Neural crest cell (in vitro differentiated cells): ENCODE measurements at regions not wholly inside any gene's neighbourhood (a gene's known extent, or its start where the extent isn't known, plus 50 kb on each side); places are given as distances from the start of the nearest gene placed in this dataset.
"Not testable (repeated sequence)": the region's sequence is repeated elsewhere in the genome, so short reads cannot be mapped to it uniquely, and the experiment has no call there.

ENCODE experiments used
- DNase-seq: peaks from one replicate; pipeline ENCODE4 v3.0.0; 2021; ENCODE audit warnings: low read depth, mixed read lengths, low spot score
- H3K27ac Mint-ChIP-seq: one replicate; pipeline ENCODE4 v1.8.0; 2021; ENCODE audit warnings: mild to moderate bottlenecking, mixed read lengths; ENCODE audit not compliant: unreplicated experiment
- H3K27me3 Mint-ChIP-seq: 2 replicates; pipeline ENCODE4 v1.8.0; 2021; ENCODE audit warnings: low read depth, mild to moderate bottlenecking, mixed read lengths
- H3K36me3 Mint-ChIP-seq: 2 replicates; pipeline ENCODE4 v1.8.0; 2021; ENCODE audit warnings: low read depth, mild to moderate bottlenecking, mixed read lengths
- H3K4me1 Mint-ChIP-seq: 2 replicates; pipeline ENCODE4 v1.8.0; 2021; ENCODE audit warnings: mixed read lengths
- H3K4me3 Mint-ChIP-seq: one replicate; pipeline ENCODE4 v1.8.0; 2021; ENCODE audit warnings: mild to moderate bottlenecking, mixed read lengths
- H3K9me3 Mint-ChIP-seq: 2 replicates; pipeline ENCODE4 v1.8.0; 2021; ENCODE audit warnings: mixed read lengths
- CTCF ChIP-seq: fragments of 200-600 bp; sonication (generic); conservative IDR thresholded peaks from 2 replicates; pipeline ENCODE4 v1.5.0; 2021; ENCODE audit warnings: antibody characterized with exemption, mild to moderate bottlenecking

GRCh38 chrX:127702527-127702926, 349.7 kb downstream of the ACTRT1 start:
- no peak for DNase-seq
- H3K9me3 Mint-ChIP-seq, result peaks cover 3% of the 10 kb centered on the region
- H3K4me1 Mint-ChIP-seq, result no peaks in the 10 kb centered on the region
- no peaks in the 10 kb centered on the region for H3K36me3 Mint-ChIP-seq
- H3K4me3 Mint-ChIP-seq, result no peak overlapping the region
- H3K27ac Mint-ChIP-seq, result no peak overlapping the region
- no peaks in the 10 kb centered on the region for H3K27me3 Mint-ChIP-seq
- no peak for TF ChIP-seq CTCF

- peaks cover 12% of the 10 kb centered on the region for H3K9me3 Mint-ChIP-seq
Measured at GRCh38 chrX:127662942-127663341, 389.3 kb downstream of the ACTRT1 start.

GRCh38 chrX:127649011-127649410, 403.2 kb downstream of the ACTRT1 start:
- no peak for TF ChIP-seq CTCF
- H3K27ac Mint-ChIP-seq, result no peak overlapping the region
- H3K4me3 Mint-ChIP-seq, result no peak overlapping the region
- no peaks in the 10 kb centered on the region for H3K9me3 Mint-ChIP-seq
- H3K36me3 Mint-ChIP-seq, result no peaks in the 10 kb centered on the region
- no peaks in the 10 kb centered on the region for H3K4me1 Mint-ChIP-seq
- DNase-seq, result no peak
- H3K27me3 Mint-ChIP-seq, result no peaks in the 10 kb centered on the region

More at GRCh38 chrX:127662942-127663341, 389.3 kb downstream of the ACTRT1 start:
- not testable (repeated sequence) for DNase-seq, H3K36me3 Mint-ChIP-seq, H3K27me3 Mint-ChIP-seq, H3K4me3 Mint-ChIP-seq, H3K27ac Mint-ChIP-seq, H3K4me1 Mint-ChIP-seq

- Mint-ChIP-seq H3K4me1 (no peaks in the 10 kb centered on the region), H3K4me3 (no peak overlapping the region), H3K27ac (no peak overlapping the region), H3K9me3 (peaks cover 3% of the 10 kb centered on the region), H3K27me3 (no peaks in the 10 kb centered on the region), H3K36me3 (peaks cover 3% of the 10 kb centered on the region)
- DNase-seq, result no peak
- no peak for TF ChIP-seq CTCF
Measured at GRCh38 chrX:127621780-127622179, 430.4 kb downstream of the ACTRT1 start.

- no peak for DNase-seq
- H3K27me3 Mint-ChIP-seq, result no peaks in the 10 kb centered on the region
- H3K9me3 Mint-ChIP-seq, result no peaks in the 10 kb centered on the region
- no peak overlapping the region for H3K27ac Mint-ChIP-seq
- no peaks in the 10 kb centered on the region for H3K4me1 Mint-ChIP-seq
- TF ChIP-seq CTCF, result no peak
- no peak overlapping the region for H3K4me3 Mint-ChIP-seq
- no peaks in the 10 kb centered on the region for H3K36me3 Mint-ChIP-seq
Measured at GRCh38 chrX:127606590-127606989, 445.6 kb downstream of the ACTRT1 start.

- Mint-ChIP-seq H3K27ac (no peak overlapping the region), H3K4me3 (no peak overlapping the region), H3K4me1 (no peaks in the 10 kb centered on the region), H3K9me3 (no peaks in the 10 kb centered on the region), H3K27me3 (no peaks in the 10 kb centered on the region), H3K36me3 (no peaks in the 10 kb centered on the region)
- TF ChIP-seq CTCF, result no peak
- no peak for DNase-seq
Measured at GRCh38 chrX:127596882-127597281, 455.3 kb downstream of the ACTRT1 start.
